H1 (cell line): ENCODE measurements at regions not wholly inside any gene's neighbourhood (a gene's known extent, or its start where the extent isn't known, plus 50 kb on each side); places are given as distances from the start of the nearest gene placed in this dataset.

Experiments
- CTCF ChIP-seq, 3 experiments: IDR thresholded peaks; 1 replicate in 2 of 3; 2 replicates in 1 of 3; pipeline versions ENCODE4 v1.5.1 to v1.6.1; 2011; ENCODE audit warnings: low read length in 3 of 3, mild to moderate bottlenecking in 3 of 3, inconsistent platforms in 2 of 3, low read depth in 1 of 3, moderate library complexity in 1 of 3; ENCODE audit not compliant: insufficient read depth in 1 of 3; ENCODE audit errors: control extremely low read depth in 1 of 3
- KDM4A ChIP-seq: IDR thresholded peaks from one replicate; pipeline ENCODE4 v1.7.1; 2012; ENCODE audit warnings: low read depth, mild to moderate bottlenecking, moderate library complexity, low read length, inconsistent platforms; ENCODE audit not compliant: severe bottlenecking
- SP1 ChIP-seq: IDR thresholded peaks from 2 replicates; pipeline ENCODE4 v1.6.1; 2011; ENCODE audit warnings: low read depth, low read length

- TF ChIP-seq SP1 (no peak), KDM4A (no peak), CTCF (IDR thresholded peaks at IDR 0.05; ENCODE audit: control extremely low read depth in 1 of 3, insufficient read depth in 1 of 3, low read depth in 1 of 3, low read length in 3 of 3) (no peak)
Measured at GRCh38 chr2:239773228-239774141, 251.7 kb downstream of the NDUFA10 start.
